ENCODE measurements at regions not wholly inside any gene's neighbourhood (a gene's known extent, or its start where the extent isn't known, plus 50 kb on each side); places are given as distances from the start of the nearest gene placed in this dataset.

DNA sequence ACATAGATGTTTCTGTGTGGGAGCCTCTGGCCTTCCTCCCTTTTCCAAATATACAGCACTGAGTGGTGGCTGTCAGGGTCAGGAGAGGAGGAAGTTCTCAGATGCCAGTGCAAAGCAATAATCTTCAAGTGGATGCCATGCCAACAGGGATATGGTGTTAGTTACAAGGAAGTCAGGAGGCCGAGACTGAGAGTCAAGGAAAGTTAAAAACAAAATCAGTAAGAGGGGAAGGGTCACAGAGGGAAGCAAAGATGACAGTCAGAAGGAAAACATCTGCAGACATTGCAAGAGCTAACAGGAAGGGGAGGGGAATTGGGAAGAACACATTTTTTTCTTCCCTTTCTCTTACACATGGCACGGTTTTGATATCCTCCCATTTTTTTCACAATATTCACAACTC, 691.4 kb downstream of the ADGRL2 start:
- no peak overlapping the region for H3K4me3 ChIP-seq (ENCODE audit: low read depth, low read length)
- DNase-seq (ENCODE audit: low read depth, low spot score): no peak
- TF ChIP-seq CTCF (IDR thresholded peaks at IDR 0.05; ENCODE audit: low read depth, low read length): no peak
- in situ Hi-C loops (cut with HindIII; ENCODE audit: low sequenced_read_pairs): no loop called here

DNA sequence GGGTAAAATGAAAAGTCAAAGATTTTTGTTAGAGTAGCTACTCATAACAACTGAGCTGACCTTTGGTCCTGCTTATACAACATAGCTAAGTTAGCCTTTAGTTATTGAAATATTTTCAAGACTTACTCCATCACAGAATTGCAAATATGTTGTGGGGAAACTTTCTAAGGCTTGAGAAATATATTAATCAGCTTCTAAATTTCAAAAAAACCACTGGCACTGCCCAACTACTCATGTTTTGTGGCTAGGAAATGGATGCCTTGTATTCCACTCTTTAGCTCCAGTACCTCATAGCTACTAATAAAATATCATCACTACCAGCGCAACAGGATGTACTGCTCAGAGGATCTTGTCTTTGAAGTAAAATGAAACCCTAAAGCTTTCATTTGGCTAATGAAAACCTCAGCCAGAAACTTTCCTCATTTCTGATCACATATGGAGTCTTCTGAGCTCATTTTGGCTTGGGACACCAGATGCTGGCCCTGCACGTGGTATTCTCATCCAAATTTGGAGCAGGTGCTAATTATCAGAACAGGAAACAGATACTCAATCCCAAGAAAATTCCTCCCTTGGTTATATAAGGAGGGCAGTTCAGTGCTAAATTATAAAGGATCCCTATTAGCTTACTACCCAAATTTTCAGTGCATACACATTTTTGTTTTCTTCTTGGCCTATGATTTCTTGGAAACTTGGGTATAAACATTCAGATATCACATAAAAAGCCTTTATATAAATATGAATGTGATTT, 690.7 kb downstream of the ADGRL2 start:
- TF ChIP-seq CTCF (IDR thresholded peaks at IDR 0.05; ENCODE audit: low read depth, low read length): no peak
- in situ Hi-C loops (cut with HindIII; ENCODE audit: low sequenced_read_pairs): no loop called here
- no peak for DNase-seq (ENCODE audit: low read depth, low spot score)
- H3K4me3 ChIP-seq (ENCODE audit: low read depth, low read length): no peak overlapping the region

- H3K4me3 ChIP-seq (ENCODE audit: low read depth, low read length): no peak overlapping the region
Measured at GRCh38 chr1:82487778-82488177, 687.0 kb downstream of the ADGRL2 start.

GRCh38 chr1:82486969-82487368, 686.2 kb downstream of the ADGRL2 start:
- in situ Hi-C loops (cut with HindIII; ENCODE audit: low sequenced_read_pairs): no loop called here
- H3K4me3 ChIP-seq (ENCODE audit: low read depth, low read length): no peak overlapping the region
- DNase-seq (ENCODE audit: low read depth, low spot score): no peak
- TF ChIP-seq CTCF (IDR thresholded peaks at IDR 0.05; ENCODE audit: low read depth, low read length): no peak

More at GRCh38 chr1:82487778-82488177, 687.0 kb downstream of the ADGRL2 start:
- TF ChIP-seq CTCF (IDR thresholded peaks at IDR 0.05; ENCODE audit: low read depth, low read length): no peak
- in situ Hi-C loops (cut with HindIII; ENCODE audit: low sequenced_read_pairs): no loop called here
- no peak for DNase-seq (ENCODE audit: low read depth, low spot score)

- no peak for TF ChIP-seq CTCF (IDR thresholded peaks at IDR 0.05; ENCODE audit: low read depth, low read length)
- in situ Hi-C loops (cut with HindIII; ENCODE audit: low sequenced_read_pairs): no loop called here
- no peak for DNase-seq (ENCODE audit: low read depth, low spot score)
- no peak overlapping the region for H3K4me3 ChIP-seq (ENCODE audit: low read depth, low read length)
Measured at GRCh38 chr1:82486468-82486867, 685.7 kb downstream of the ADGRL2 start.

- peak; percentile 80 for DNase-seq (ENCODE audit: low read depth, low spot score)
- in situ Hi-C loops (cut with HindIII; ENCODE audit: low sequenced_read_pairs): no loop called here
- H3K4me3 ChIP-seq (ENCODE audit: low read depth, low read length): no peak overlapping the region
- TF ChIP-seq CTCF (IDR thresholded peaks at IDR 0.05; ENCODE audit: low read depth, low read length): no peak
Measured at GRCh38 chr1:82485591-82486369, 685.0 kb downstream of the ADGRL2 start.

Data from astrocyte of the spinal cord (primary cell).